Neural crest cell (in vitro differentiated cells): ENCODE measurements at regions not wholly inside any gene's neighbourhood (a gene's known extent, or its start where the extent isn't known, plus 50 kb on each side); places are given as distances from the start of the nearest gene placed in this dataset.

ENCODE experiments used
- DNase-seq: peaks from one replicate; pipeline ENCODE4 v3.0.0; 2021; ENCODE audit warnings: low read depth, mixed read lengths, low spot score
- H3K27ac Mint-ChIP-seq: one replicate; pipeline ENCODE4 v1.8.0; 2021; ENCODE audit warnings: mild to moderate bottlenecking, mixed read lengths; ENCODE audit not compliant: unreplicated experiment
- H3K27me3 Mint-ChIP-seq: 2 replicates; pipeline ENCODE4 v1.8.0; 2021; ENCODE audit warnings: low read depth, mild to moderate bottlenecking, mixed read lengths
- H3K36me3 Mint-ChIP-seq: 2 replicates; pipeline ENCODE4 v1.8.0; 2021; ENCODE audit warnings: low read depth, mild to moderate bottlenecking, mixed read lengths
- H3K4me1 Mint-ChIP-seq: 2 replicates; pipeline ENCODE4 v1.8.0; 2021; ENCODE audit warnings: mixed read lengths
- H3K4me3 Mint-ChIP-seq: one replicate; pipeline ENCODE4 v1.8.0; 2021; ENCODE audit warnings: mild to moderate bottlenecking, mixed read lengths
- H3K9me3 Mint-ChIP-seq: 2 replicates; pipeline ENCODE4 v1.8.0; 2021; ENCODE audit warnings: mixed read lengths
- TF ChIP-seq, protein P1 (sequence below): fragments of 200-600 bp; sonication (generic); conservative IDR thresholded peaks from 2 replicates; pipeline ENCODE4 v1.5.0; 2021; ENCODE audit warnings: antibody characterized with exemption, mild to moderate bottlenecking

GRCh38 chr7:25863729-25864110 is 288.3 kb upstream of the NFE2L3 start:
- Mint-ChIP-seq H3K4me1 (peaks cover 12% of the 10 kb centered on the region), H3K27ac (no peak overlapping the region)

DNA sequence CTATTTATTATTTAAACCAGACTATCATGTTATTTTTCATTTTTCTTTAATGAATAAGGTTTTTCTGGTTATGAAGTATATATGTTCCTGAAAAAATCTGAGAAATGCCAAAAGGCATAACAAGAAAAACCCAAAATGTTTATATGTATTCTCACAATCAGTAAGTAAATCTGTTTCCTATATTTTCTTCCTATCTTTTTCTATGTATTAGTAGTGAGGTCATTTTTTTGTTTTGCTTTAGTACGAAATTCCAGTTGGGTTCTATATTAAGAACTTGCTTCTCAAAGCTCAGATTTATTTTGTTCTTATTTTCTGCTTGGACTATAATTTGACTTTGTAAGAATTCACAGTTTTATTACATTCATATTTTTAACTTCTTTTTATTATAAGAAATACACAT is 287.5 kb upstream of the NFE2L3 start:
- TF ChIP-seq, protein P1, sequence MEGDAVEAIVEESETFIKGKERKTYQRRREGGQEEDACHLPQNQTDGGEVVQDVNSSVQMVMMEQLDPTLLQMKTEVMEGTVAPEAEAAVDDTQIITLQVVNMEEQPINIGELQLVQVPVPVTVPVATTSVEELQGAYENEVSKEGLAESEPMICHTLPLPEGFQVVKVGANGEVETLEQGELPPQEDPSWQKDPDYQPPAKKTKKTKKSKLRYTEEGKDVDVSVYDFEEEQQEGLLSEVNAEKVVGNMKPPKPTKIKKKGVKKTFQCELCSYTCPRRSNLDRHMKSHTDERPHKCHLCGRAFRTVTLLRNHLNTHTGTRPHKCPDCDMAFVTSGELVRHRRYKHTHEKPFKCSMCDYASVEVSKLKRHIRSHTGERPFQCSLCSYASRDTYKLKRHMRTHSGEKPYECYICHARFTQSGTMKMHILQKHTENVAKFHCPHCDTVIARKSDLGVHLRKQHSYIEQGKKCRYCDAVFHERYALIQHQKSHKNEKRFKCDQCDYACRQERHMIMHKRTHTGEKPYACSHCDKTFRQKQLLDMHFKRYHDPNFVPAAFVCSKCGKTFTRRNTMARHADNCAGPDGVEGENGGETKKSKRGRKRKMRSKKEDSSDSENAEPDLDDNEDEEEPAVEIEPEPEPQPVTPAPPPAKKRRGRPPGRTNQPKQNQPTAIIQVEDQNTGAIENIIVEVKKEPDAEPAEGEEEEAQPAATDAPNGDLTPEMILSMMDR: no peak
- H3K9me3 Mint-ChIP-seq: no peaks in the 10 kb centered on the region
- peaks cover 49% of the 10 kb centered on the region for H3K27me3 Mint-ChIP-seq
- peaks cover 2% of the 10 kb centered on the region for H3K36me3 Mint-ChIP-seq
- H3K4me3 Mint-ChIP-seq: no peak overlapping the region
- H3K4me1 Mint-ChIP-seq: peaks cover 12% of the 10 kb centered on the region
- no peak for DNase-seq
- no peak overlapping the region for H3K27ac Mint-ChIP-seq

More at GRCh38 chr7:25863729-25864110, 288.3 kb upstream of the NFE2L3 start:
- H3K9me3 Mint-ChIP-seq: no peaks in the 10 kb centered on the region
- H3K4me3 Mint-ChIP-seq: no peak overlapping the region
- H3K36me3 Mint-ChIP-seq: peaks cover 2% of the 10 kb centered on the region
- H3K27me3 Mint-ChIP-seq: peaks cover 41% of the 10 kb centered on the region
- no peak for DNase-seq
- TF ChIP-seq, protein P1: no peak

- DNase-seq: no peak
- H3K36me3 Mint-ChIP-seq: peaks cover 2% of the 10 kb centered on the region
- no peaks in the 10 kb centered on the region for H3K9me3 Mint-ChIP-seq
- H3K27me3 Mint-ChIP-seq: peaks cover 56% of the 10 kb centered on the region
- peaks cover 12% of the 10 kb centered on the region for H3K4me1 Mint-ChIP-seq
- TF ChIP-seq, protein P1: no peak
- H3K27ac Mint-ChIP-seq: no peak overlapping the region
- H3K4me3 Mint-ChIP-seq: no peak overlapping the region
Observed at GRCh38 chr7:25864943-25865751, 286.9 kb upstream of the NFE2L3 start.

DNA sequence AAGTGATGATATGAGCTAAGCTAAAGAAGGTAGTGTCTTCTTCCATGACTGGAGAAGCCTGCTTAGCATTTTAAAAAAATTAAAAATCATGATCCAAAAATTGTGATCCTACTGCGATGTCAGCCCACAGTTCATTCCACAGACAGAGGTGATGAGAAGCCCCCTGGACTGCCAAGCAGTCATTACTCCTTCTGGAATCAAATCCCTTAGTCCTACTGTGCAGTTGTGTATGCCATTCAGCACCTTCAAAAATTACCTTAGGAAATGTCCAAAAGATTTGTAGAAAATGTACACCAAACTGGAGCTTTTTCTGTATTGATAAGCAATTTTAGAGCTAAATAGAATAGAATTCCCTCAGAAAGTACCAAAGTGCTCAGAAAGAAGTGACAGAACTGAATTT is 283.5 kb upstream of the NFE2L3 start:
- H3K9me3 Mint-ChIP-seq: no peaks in the 10 kb centered on the region
- no peaks in the 10 kb centered on the region for H3K36me3 Mint-ChIP-seq
- H3K27me3 Mint-ChIP-seq: peaks cover 88% of the 10 kb centered on the region
- DNase-seq: no peak
- no peak overlapping the region for H3K27ac Mint-ChIP-seq
- no peaks in the 10 kb centered on the region for H3K4me1 Mint-ChIP-seq
- H3K4me3 Mint-ChIP-seq: no peak overlapping the region
- TF ChIP-seq, protein P1: no peak

GRCh38 chr7:25870574-25870973 is 281.4 kb upstream of the NFE2L3 start:
- H3K27ac Mint-ChIP-seq: no peak overlapping the region
- DNase-seq: no peak
- no peak overlapping the region for H3K4me3 Mint-ChIP-seq
- H3K36me3 Mint-ChIP-seq: no peaks in the 10 kb centered on the region
- TF ChIP-seq, protein P1: no peak
- peaks cover 98% of the 10 kb centered on the region for H3K27me3 Mint-ChIP-seq
- H3K9me3 Mint-ChIP-seq: no peaks in the 10 kb centered on the region
- no peaks in the 10 kb centered on the region for H3K4me1 Mint-ChIP-seq
